CD4-positive, CD25-positive, alpha-beta regulatory T cell (primary cell): ENCODE measurements at regions not wholly inside any gene's neighbourhood (a gene's known extent, or its start where the extent isn't known, plus 50 kb on each side); places are given as distances from the start of the nearest gene placed in this dataset.
"Not testable (repeated sequence)": the region's sequence is repeated elsewhere in the genome, so short reads cannot be mapped to it uniquely, and the experiment has no call there.

Source experiments
- ATAC-seq, 2 donors: fragments of 150-1000 bp; cut with Tn5 transposase; one replicate each; pipeline ENCODE4 v1.10.0; 2021; ENCODE audit warnings: low read depth in 2 of 2, moderate number of reproducible peaks in 2 of 2, moderate library complexity in 1 of 2
- DNase-seq, 3 donors: peaks; one replicate each; pipeline versions ENCODE4 v3.0.0 to v3.0.0-alpha.2; 2012 to 2022; ENCODE audit warnings: mixed read lengths in 1 of 3
- H3K27ac ChIP-seq: one replicate; pipeline ENCODE4 v1.7.0; 2013; ENCODE audit warnings: mild to moderate bottlenecking, low read length; ENCODE audit not compliant: insufficient read depth, poor library complexity, severe bottlenecking
- H3K27me3 ChIP-seq: one replicate; pipeline ENCODE4 v1.7.0; 2013; ENCODE audit warnings: low read length; ENCODE audit not compliant: control insufficient read depth, insufficient read depth
- H3K36me3 ChIP-seq: one replicate; pipeline ENCODE4 v1.7.0; 2013; ENCODE audit warnings: mild to moderate bottlenecking, low read length, moderate library complexity; ENCODE audit not compliant: control insufficient read depth, insufficient read depth
- H3K4me1 ChIP-seq: 2 replicates; pipeline ENCODE4 v1.7.0; 2013; ENCODE audit warnings: mild to moderate bottlenecking, low read length; ENCODE audit not compliant: insufficient read depth, control insufficient read depth, poor library complexity, severe bottlenecking
- H3K4me3 ChIP-seq: one replicate; pipeline ENCODE4 v1.7.0; 2013; ENCODE audit warnings: low read depth, mild to moderate bottlenecking, low read length, moderate library complexity
- H3K9me3 ChIP-seq, 2 experiments: 1 replicate in 1 of 2; 2 replicates in 1 of 2; pipeline ENCODE4 v1.7.0; 2013; ENCODE audit warnings: low read length in 2 of 2, mild to moderate bottlenecking in 1 of 2, moderate library complexity in 1 of 2; ENCODE audit not compliant: control insufficient read depth in 2 of 2
- H3K27ac Mint-ChIP-seq, 3 donors: one replicate each; pipeline ENCODE4 v1.8.0; 2020 to 2022; ENCODE audit warnings: mild to moderate bottlenecking in 3 of 3, mixed read lengths in 3 of 3, moderate library complexity in 2 of 3
- H3K27me3 Mint-ChIP-seq: one replicate; pipeline ENCODE4 v1.8.0; 2022; ENCODE audit warnings: mild to moderate bottlenecking, mixed read lengths
- H3K36me3 Mint-ChIP-seq: one replicate; pipeline ENCODE4 v1.8.0; 2020; ENCODE audit warnings: mixed read lengths
- H3K4me1 Mint-ChIP-seq, 4 donors: one replicate each; pipeline ENCODE4 v1.8.0; 2020 to 2022; ENCODE audit warnings: mixed read lengths in 4 of 4, mild to moderate bottlenecking in 1 of 4
- H3K4me3 Mint-ChIP-seq, 4 donors: one replicate each; pipeline ENCODE4 v1.8.0; 2020 to 2022; ENCODE audit warnings: mild to moderate bottlenecking in 4 of 4, mixed read lengths in 4 of 4, moderate library complexity in 3 of 4
- H3K9me3 Mint-ChIP-seq, 7 donors: one replicate each; pipeline ENCODE4 v1.8.0; 2020 to 2022; ENCODE audit warnings: mixed read lengths in 7 of 7, mild to moderate bottlenecking in 3 of 7, moderate library complexity in 2 of 7

DNA sequence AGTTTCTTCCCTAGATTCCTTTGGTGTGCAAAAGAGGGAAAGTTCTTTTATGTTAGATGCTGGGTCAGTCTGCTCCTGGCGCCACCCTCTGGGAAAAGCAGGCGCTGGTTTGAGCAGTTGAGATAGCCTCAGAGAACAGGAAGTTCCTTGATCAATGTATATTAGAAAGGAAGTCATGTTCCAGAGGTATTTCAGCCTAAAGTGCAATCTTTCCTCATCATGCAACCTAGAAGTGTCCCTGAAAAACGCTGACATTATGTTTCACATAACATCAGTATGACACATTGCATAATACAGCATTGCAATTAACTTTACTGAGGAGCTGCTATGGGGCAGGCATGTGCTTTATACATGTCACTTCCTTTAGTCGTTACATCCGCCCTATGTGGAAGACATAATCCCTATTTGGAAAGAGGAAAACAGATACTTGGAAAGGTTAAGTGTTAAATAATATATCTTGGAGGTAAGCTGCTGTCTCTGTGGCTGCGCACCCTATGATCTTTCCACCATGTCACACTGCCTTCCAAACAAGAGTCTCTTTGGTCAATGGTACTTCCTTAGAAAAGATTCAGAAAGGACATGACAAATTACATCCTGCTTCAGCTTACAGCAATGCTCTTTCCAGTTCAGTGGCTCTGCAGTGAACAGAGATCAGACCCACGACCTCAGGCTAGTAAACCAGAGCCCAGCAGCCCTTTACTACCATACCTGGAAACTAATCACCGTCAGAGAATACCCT, 369.7 kb downstream of the RAD51AP2 start:
- Mint-ChIP-seq H3K27ac (no peak overlapping the region), H3K36me3 (no peaks in the 10 kb centered on the region), H3K4me1 (no peaks in the 10 kb centered on the region), H3K27me3 (no peaks in the 10 kb centered on the region), H3K9me3 (peaks cover 0 to 12% (median 6%) of the 10 kb centered on the region in 7 donors), H3K4me3 (no peak overlapping the region)
- Histone ChIP-seq H3K4me1 (no peaks in the 10 kb centered on the region), H3K27ac (no peak overlapping the region), H3K36me3 (no peaks in the 10 kb centered on the region), H3K27me3 (no peaks in the 10 kb centered on the region), H3K9me3 (no peaks in the 10 kb centered on the region), H3K4me3 (no peak overlapping the region)
- ATAC-seq (no peak), DNase-seq (no peak)

DNA sequence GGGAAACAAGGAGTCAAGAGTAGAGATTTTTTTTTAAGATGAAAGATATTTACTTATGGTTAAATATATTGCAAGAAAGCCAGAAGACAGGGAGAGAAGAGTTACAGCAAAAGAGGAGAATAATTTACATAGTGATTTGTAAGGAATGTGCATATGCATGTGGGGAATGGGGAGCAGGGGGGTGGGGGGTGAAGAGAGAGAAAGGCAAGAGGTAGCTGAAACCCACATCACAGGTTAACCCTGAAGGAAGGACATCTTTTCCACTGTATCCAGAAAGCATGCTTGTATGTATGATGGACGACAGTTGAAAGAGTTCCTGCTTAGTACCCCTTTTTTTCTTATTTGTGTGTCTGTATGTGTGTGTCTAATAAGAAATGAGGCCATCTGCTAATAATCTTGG, 371.9 kb downstream of the RAD51AP2 start:
- ATAC-seq (no peak), DNase-seq (no peak)
- Mint-ChIP-seq H3K27ac (no peak overlapping the region), H3K4me1 (no peaks in the 10 kb centered on the region), H3K9me3 (peaks cover 0 to 12% (median 6%) of the 10 kb centered on the region in 7 donors), H3K27me3 (no peaks in the 10 kb centered on the region), H3K36me3 (no peaks in the 10 kb centered on the region), H3K4me3 (no peak overlapping the region)
- no peak overlapping the region for H3K4me3 ChIP-seq
- H3K27ac ChIP-seq = no peak overlapping the region
- H3K4me1 ChIP-seq = no peaks in the 10 kb centered on the region
- no peaks in the 10 kb centered on the region for H3K36me3 ChIP-seq
- no peaks in the 10 kb centered on the region for H3K9me3 ChIP-seq
- H3K27me3 ChIP-seq = no peaks in the 10 kb centered on the region

DNA sequence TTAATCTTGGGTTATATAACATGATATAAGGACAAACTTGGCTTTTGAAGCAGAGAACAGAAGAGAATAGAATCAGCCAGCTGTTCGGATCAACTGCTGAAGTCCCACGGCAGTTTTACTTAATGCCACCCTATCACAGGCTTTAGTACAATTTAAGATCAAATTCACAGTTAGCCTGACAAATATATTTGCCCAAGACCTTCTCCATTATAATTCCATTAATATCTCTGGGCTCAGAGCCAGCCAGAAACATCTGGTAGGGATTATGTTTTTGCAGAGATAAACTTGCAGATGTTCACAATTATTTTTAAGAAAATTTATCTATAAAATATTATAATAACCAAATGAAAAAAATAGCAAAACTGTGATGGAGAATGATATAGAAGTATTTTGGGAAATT, 381.4 kb downstream of the RAD51AP2 start:
- no peak overlapping the region for H3K27ac Mint-ChIP-seq
- H3K4me3 ChIP-seq = no peak overlapping the region
- no peaks in the 10 kb centered on the region for H3K4me1 Mint-ChIP-seq
- no peaks in the 10 kb centered on the region for H3K4me1 ChIP-seq
- no peaks in the 10 kb centered on the region for H3K36me3 ChIP-seq
- no peaks in the 10 kb centered on the region for H3K27me3 ChIP-seq
- peaks cover 0 to 17% (median 3%) of the 10 kb centered on the region in 7 donors for H3K9me3 Mint-ChIP-seq
- no peak for DNase-seq
- ATAC-seq = no peak
- no peaks in the 10 kb centered on the region for H3K36me3 Mint-ChIP-seq
- H3K27ac ChIP-seq = no peak overlapping the region
- H3K27me3 Mint-ChIP-seq = no peaks in the 10 kb centered on the region
- H3K4me3 Mint-ChIP-seq = no peak overlapping the region
- H3K9me3 ChIP-seq = no peaks in the 10 kb centered on the region

DNA sequence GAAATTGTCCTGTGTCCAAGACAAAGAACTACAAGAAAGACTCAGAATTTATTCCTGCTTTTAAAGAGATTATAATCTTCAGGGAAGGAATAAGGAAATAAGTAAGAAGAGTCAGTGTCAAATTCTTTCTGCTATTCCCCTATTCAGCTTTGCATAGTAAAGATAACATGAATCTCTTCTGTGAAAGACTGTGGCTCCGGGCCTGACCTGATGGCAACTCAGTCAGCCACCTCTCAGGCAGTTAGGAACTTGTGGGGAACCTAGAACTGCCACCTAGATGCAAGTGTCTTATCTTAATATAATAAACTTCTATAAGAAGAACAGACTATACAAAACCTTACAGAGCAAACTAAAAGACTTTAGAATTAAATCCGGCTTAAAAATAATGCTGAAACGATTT, 382.0 kb downstream of the RAD51AP2 start:
- Histone ChIP-seq H3K9me3 (no peaks in the 10 kb centered on the region), H3K4me3 (no peak overlapping the region), H3K27me3 (no peaks in the 10 kb centered on the region), H3K36me3 (no peaks in the 10 kb centered on the region), H3K4me1 (no peaks in the 10 kb centered on the region), H3K27ac (no peak overlapping the region)
- no peaks in the 10 kb centered on the region for H3K27me3 Mint-ChIP-seq
- DNase-seq = no peak
- H3K4me1 Mint-ChIP-seq = no peaks in the 10 kb centered on the region
- H3K9me3 Mint-ChIP-seq = peaks cover 2 to 17% (median 4%) of the 10 kb centered on the region in 7 donors
- H3K27ac Mint-ChIP-seq = no peak overlapping the region
- H3K36me3 Mint-ChIP-seq = no peaks in the 10 kb centered on the region
- H3K4me3 Mint-ChIP-seq = no peak overlapping the region
- ATAC-seq = no peak

DNA sequence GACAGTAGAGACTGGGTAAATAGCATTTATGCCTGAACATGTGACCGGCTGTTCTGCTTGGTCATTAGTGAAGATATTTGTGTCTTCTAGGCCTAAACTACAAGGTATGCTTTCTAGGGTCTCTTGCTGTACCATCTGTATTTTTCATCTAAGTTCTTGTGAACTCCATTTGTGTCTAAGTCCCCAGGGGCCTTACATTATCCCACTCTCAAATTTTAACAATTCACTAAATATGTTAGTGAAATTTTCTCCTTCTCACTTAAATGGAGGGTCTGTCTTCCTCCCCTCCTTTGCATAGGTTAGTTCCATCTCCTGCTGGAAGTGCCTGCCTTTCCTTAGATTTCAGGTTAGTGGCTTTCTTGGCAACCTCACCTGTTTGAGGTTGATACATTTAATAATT, 382.6 kb downstream of the RAD51AP2 start:
- Histone ChIP-seq H3K4me3 (no peak overlapping the region), H3K27ac (no peak overlapping the region), H3K4me1 (no peaks in the 10 kb centered on the region), H3K27me3 (no peaks in the 10 kb centered on the region), H3K36me3 (no peaks in the 10 kb centered on the region), H3K9me3 (no peaks in the 10 kb centered on the region)
- Mint-ChIP-seq H3K27me3 (no peaks in the 10 kb centered on the region), H3K4me3 (no peak overlapping the region), H3K4me1 (no peaks in the 10 kb centered on the region), H3K36me3 (no peaks in the 10 kb centered on the region), H3K9me3 (peaks cover 2 to 15% (median 3%) of the 10 kb centered on the region in 7 donors), H3K27ac (no peak overlapping the region)
- DNase-seq = no peak
- no peak for ATAC-seq

DNA sequence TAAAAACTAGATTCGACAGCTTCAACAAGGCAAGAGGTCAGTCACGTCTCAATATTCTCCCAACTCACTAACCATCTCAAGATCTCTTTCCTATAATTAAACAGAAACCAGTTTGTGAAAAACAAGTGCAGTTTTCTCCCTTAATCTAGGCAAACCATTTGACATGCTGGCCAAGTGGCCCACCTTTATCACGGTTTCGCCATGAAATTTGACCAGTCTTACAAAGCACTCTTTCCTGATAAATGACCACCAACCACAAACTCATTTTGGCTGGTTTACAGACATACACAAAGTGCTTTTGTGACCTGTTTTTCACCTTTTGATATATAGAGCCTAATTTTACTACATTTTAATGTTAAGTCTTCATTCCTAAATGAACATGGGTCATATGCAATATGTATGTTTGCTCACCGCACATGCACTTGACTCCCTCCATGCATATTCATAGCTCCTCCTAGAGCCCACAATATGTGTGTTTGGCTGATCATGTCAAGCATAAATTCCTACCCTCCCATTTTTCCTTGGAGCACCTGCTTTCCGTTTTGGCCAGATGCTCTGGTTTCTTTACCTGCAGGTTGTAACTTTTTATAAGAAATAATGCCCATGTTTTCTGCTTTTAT, 385.1 kb downstream of the RAD51AP2 start:
- no peaks in the 10 kb centered on the region for H3K9me3 ChIP-seq
- ATAC-seq = no peak
- H3K9me3 Mint-ChIP-seq = peaks cover 0 to 9% (median 2%) of the 10 kb centered on the region in 7 donors
- no peaks in the 10 kb centered on the region for H3K27me3 Mint-ChIP-seq
- H3K4me3 ChIP-seq = no peak overlapping the region
- H3K27ac ChIP-seq = no peak overlapping the region
- DNase-seq = no peak
- H3K36me3 ChIP-seq = no peaks in the 10 kb centered on the region
- H3K27ac Mint-ChIP-seq = peak overlapping the region in 1 of 3 donors; percentile 64
- no peak overlapping the region for H3K4me3 Mint-ChIP-seq
- no peaks in the 10 kb centered on the region for H3K4me1 ChIP-seq
- H3K36me3 Mint-ChIP-seq = no peaks in the 10 kb centered on the region
- H3K27me3 ChIP-seq = no peaks in the 10 kb centered on the region
- no peaks in the 10 kb centered on the region for H3K4me1 Mint-ChIP-seq

DNA sequence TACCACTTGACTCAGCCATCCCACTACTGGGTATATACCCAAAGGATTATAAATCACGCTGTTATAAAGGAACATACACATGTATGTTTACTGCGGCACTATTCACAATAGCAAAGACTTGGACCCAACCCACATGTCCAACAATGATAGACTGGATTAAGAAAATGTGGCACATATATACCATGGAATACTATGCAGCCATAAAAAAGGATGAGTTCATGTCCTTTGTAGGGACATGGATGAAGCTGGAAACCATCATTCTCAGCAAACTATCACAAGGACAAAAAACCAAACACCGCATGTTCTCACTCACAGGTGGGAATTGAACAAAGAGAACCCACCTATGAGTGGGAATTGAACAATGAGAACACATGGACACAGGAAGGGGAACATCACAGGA, 387.6 kb downstream of the RAD51AP2 start:
- H3K9me3 Mint-ChIP-seq, H3K9me3 ChIP-seq, ATAC-seq, H3K36me3 Mint-ChIP-seq, H3K4me3 ChIP-seq, H3K4me1 ChIP-seq, H3K4me3 Mint-ChIP-seq, H3K27ac ChIP-seq, H3K27me3 Mint-ChIP-seq, H3K27ac Mint-ChIP-seq, H3K4me1 Mint-ChIP-seq, H3K27me3 ChIP-seq, DNase-seq, H3K36me3 ChIP-seq: not testable (repeated sequence)
